SK-N-SH treated with all-trans-retinoic acid at 6 μM for 48 hours (cell line): ENCODE measurements at regions not wholly inside any gene's neighbourhood (a gene's known extent, or its start where the extent isn't known, plus 50 kb on each side); places are given as distances from the start of the nearest gene placed in this dataset.

Source experiments
- ARNTL ChIP-seq: fragments of 450-650 bp; formaldehyde crosslinking; IDR thresholded peaks from 2 replicates; pipeline ENCODE4 v1.5.0; 2020; ENCODE audit warnings: low read depth, mild to moderate bottlenecking, moderate library complexity, borderline replicate concordance
- CSDC2 ChIP-seq: fragments of 250-450 bp; sonication (Bioruptor Pico); IDR thresholded peaks from 2 replicates; pipeline ENCODE4 v1.5.0; 2020; ENCODE audit warnings: mild to moderate bottlenecking, moderate library complexity
- CSRNP3 ChIP-seq: fragments of 250-450 bp; sonication (Bioruptor Pico); IDR thresholded peaks from 2 replicates; pipeline ENCODE4 v1.5.1; 2021; ENCODE audit warnings: mild to moderate bottlenecking, moderate library complexity
- ESRRG ChIP-seq: fragments of 250-450 bp; sonication (Bioruptor Pico); IDR thresholded peaks from 2 replicates; pipeline ENCODE4 v1.6.1; 2021; ENCODE audit warnings: mild to moderate bottlenecking
- ISL1 ChIP-seq: fragments of 250-450 bp; sonication (Bioruptor Pico); IDR thresholded peaks from 2 replicates; pipeline ENCODE4 v2.1.2; 2022; ENCODE audit warnings: mild to moderate bottlenecking, moderate library complexity
- PATZ1 ChIP-seq: fragments of 250-450 bp; sonication (Bioruptor Pico); IDR thresholded peaks from 2 replicates; pipeline ENCODE4 v1.8.0; 2020; ENCODE audit warnings: mild to moderate bottlenecking, moderate library complexity, borderline replicate concordance
- RARB ChIP-seq: fragments of 250-450 bp; sonication (Bioruptor Pico); IDR thresholded peaks from 2 replicates; pipeline ENCODE4 v1.8.0; 2021; ENCODE audit warnings: mild to moderate bottlenecking, moderate library complexity
- SNAI2 ChIP-seq: fragments of 250-450 bp; sonication (Bioruptor Pico); IDR thresholded peaks from 2 replicates; pipeline ENCODE4 v1.5.0; 2020; ENCODE audit warnings: mild to moderate bottlenecking, moderate library complexity
- ZFP3 ChIP-seq: fragments of 250-450 bp; sonication (Bioruptor Pico); IDR thresholded peaks from 2 replicates; pipeline ENCODE4 v1.5.0; 2020; ENCODE audit warnings: mild to moderate bottlenecking, moderate library complexity
- ZFP30 ChIP-seq: fragments of 450-650 bp; formaldehyde crosslinking; IDR thresholded peaks from 2 replicates; pipeline ENCODE4 v1.5.0; 2022; ENCODE audit warnings: mild to moderate bottlenecking, moderate library complexity
- ZNF565 ChIP-seq: fragments of 450-650 bp; formaldehyde crosslinking; conservative IDR thresholded peaks from 2 replicates; pipeline ENCODE4 v1.5.0; 2020; ENCODE audit warnings: low read depth, mild to moderate bottlenecking, moderate library complexity
- ZNF70 ChIP-seq: fragments of 450-650 bp; formaldehyde crosslinking; IDR thresholded peaks from 2 replicates; pipeline ENCODE4 v1.5.0; 2020; ENCODE audit warnings: mild to moderate bottlenecking, moderate library complexity
- ZNF8 ChIP-seq: fragments of 450-650 bp; formaldehyde crosslinking; IDR thresholded peaks from 2 replicates; pipeline ENCODE4 v1.5.0; 2020; ENCODE audit warnings: mild to moderate bottlenecking, moderate library complexity

- TF ChIP-seq CSRNP3 (no peak), ZFP30 (CRISPR knock-in tag) (no peak), SNAI2 (CRISPR knock-in tag) (no peak), RARB (CRISPR knock-in tag) (no peak), ZNF70 (no peak), ZFP3 (CRISPR knock-in tag) (no peak), ARNTL (CRISPR knock-in tag) (no peak), ESRRG (CRISPR knock-in tag) (no peak), ISL1 (CRISPR knock-in tag) (no peak), ZNF565 (CRISPR knock-in tag) (no peak), ZNF8 (CRISPR knock-in tag) (no peak), PATZ1 (CRISPR knock-in tag) (no peak), CSDC2 (CRISPR knock-in tag) (no peak)
Observed at GRCh38 chr2:196309691-196310090, 138.3 kb upstream of the STK17B start.
